ENCODE measurements at regions not wholly inside any gene's neighbourhood (a gene's known extent, or its start where the extent isn't known, plus 50 kb on each side); places are given as distances from the start of the nearest gene placed in this dataset.
"Not testable (repeated sequence)": the region's sequence is repeated elsewhere in the genome, so short reads cannot be mapped to it uniquely, and the experiment has no call there.

GRCh38 chr9:135412315-135413085 lies 67.1 kb upstream of the PPP1R26 start:
- H3F3A ChIP-seq (ENCODE audit: low read depth); H3K4me1 ChIP-seq; H3K4me1 Mint-ChIP-seq; H4K20me1 ChIP-seq (ENCODE audit: low read depth); H2AFZ ChIP-seq (replicated peaks); H3K27ac Mint-ChIP-seq; H3K9me3 ChIP-seq (ENCODE audit: low read depth); H3K4me2 ChIP-seq; H3K79me2 ChIP-seq (ENCODE audit: low read depth); H3K36me3 Mint-ChIP-seq; H3K9ac ChIP-seq; H3K4me3 Mint-ChIP-seq; H3K27me3 Mint-ChIP-seq (ENCODE audit: insufficient read depth, low read depth); H3K36me3 ChIP-seq; H3K4me3 ChIP-seq; H3K9me3 Mint-ChIP-seq; H3K27ac ChIP-seq: not testable (repeated sequence)
- TF ChIP-seq CTCF (IDR thresholded peaks at IDR 0.05): peak; percentile 100
- peak; percentile 45 for TF ChIP-seq EZH2 (IDR thresholded peaks at IDR 0.05)
- peaks cover 11% of the 10 kb centered on the region for H3K27me3 ChIP-seq
- DNase-seq (ENCODE audit: low spot score): peak; percentile 87

GRCh38 chr9:135413086-135413375 lies 66.6 kb upstream of the PPP1R26 start:
- no peaks in the 10 kb centered on the region for H3K9me3 ChIP-seq (ENCODE audit: low read depth)
- H3K36me3 ChIP-seq: no peaks in the 10 kb centered on the region
- H3K9ac ChIP-seq: no peak overlapping the region
- no peaks in the 10 kb centered on the region for H3K36me3 Mint-ChIP-seq
- peaks cover 3% of the 10 kb centered on the region for H3K9me3 Mint-ChIP-seq
- H3K27me3 Mint-ChIP-seq (ENCODE audit: insufficient read depth, low read depth): peaks cover 7% of the 10 kb centered on the region
- H3F3A ChIP-seq (ENCODE audit: low read depth): no peaks in the 10 kb centered on the region
- H3K27ac Mint-ChIP-seq: no peak overlapping the region
- H3K4me1 Mint-ChIP-seq: no peaks in the 10 kb centered on the region
- H4K20me1 ChIP-seq (ENCODE audit: low read depth): no peaks in the 10 kb centered on the region
- H3K4me3 Mint-ChIP-seq: no peak overlapping the region
- no peaks in the 10 kb centered on the region for H3K79me2 ChIP-seq (ENCODE audit: low read depth)
- H3K4me1 ChIP-seq: no peaks in the 10 kb centered on the region
- H2AFZ ChIP-seq (replicated peaks): no peak overlapping the region
- no peak for TF ChIP-seq EZH2 (IDR thresholded peaks at IDR 0.05)
- TF ChIP-seq EZH2phosphoT487 (IDR thresholded peaks at IDR 0.05): no peak
- no peak for TF ChIP-seq CTCF (IDR thresholded peaks at IDR 0.05)
- no peak overlapping the region for H3K4me3 ChIP-seq
- H3K4me2 ChIP-seq: no peak overlapping the region
- DNase-seq (ENCODE audit: low spot score): no peak
- no peak overlapping the region for H3K27ac ChIP-seq
- H3K27me3 ChIP-seq: peaks cover 11% of the 10 kb centered on the region

- Histone ChIP-seq H3K4me3 (no peak overlapping the region), H4K20me1 (ENCODE audit: low read depth) (no peaks in the 10 kb centered on the region), H3K27me3 (peaks cover 11% of the 10 kb centered on the region), H3K4me1 (no peaks in the 10 kb centered on the region), H3K4me2 (no peak overlapping the region), H3F3A (ENCODE audit: low read depth) (no peaks in the 10 kb centered on the region), H3K79me2 (ENCODE audit: low read depth) (no peaks in the 10 kb centered on the region), H3K9ac (no peak overlapping the region), H3K36me3 (no peaks in the 10 kb centered on the region), H3K9me3 (ENCODE audit: low read depth) (no peaks in the 10 kb centered on the region), H2AFZ (replicated peaks) (no peak overlapping the region), H3K27ac (no peak overlapping the region)
- no peaks in the 10 kb centered on the region for H3K4me1 Mint-ChIP-seq
- TF ChIP-seq CTCF (IDR thresholded peaks at IDR 0.05): no peak
- no peak for TF ChIP-seq EZH2 (IDR thresholded peaks at IDR 0.05)
- TF ChIP-seq EZH2phosphoT487 (IDR thresholded peaks at IDR 0.05): no peak
- H3K4me3 Mint-ChIP-seq: no peak overlapping the region
- H3K9me3 Mint-ChIP-seq: peaks cover 3% of the 10 kb centered on the region
- no peaks in the 10 kb centered on the region for H3K36me3 Mint-ChIP-seq
- DNase-seq (ENCODE audit: low spot score): no peak
- peaks cover 7% of the 10 kb centered on the region for H3K27me3 Mint-ChIP-seq (ENCODE audit: insufficient read depth, low read depth)
- H3K27ac Mint-ChIP-seq: no peak overlapping the region
Observed at GRCh38 chr9:135413461-135413860, 66.1 kb upstream of the PPP1R26 start.
